IPS-NIHi11 (cell line): ENCODE measurements at regions not wholly inside any gene's neighbourhood (a gene's known extent, or its start where the extent isn't known, plus 50 kb on each side); places are given as distances from the start of the nearest gene placed in this dataset.
A peak's percentile ranks its signal among the peaks of the same experiment; 100 is the strongest.
"Not testable (repeated sequence)": the region's sequence is repeated elsewhere in the genome, so short reads cannot be mapped to it uniquely, and the experiment has no call there.

ENCODE experiments used
- DNase-seq: peaks from one replicate; pipeline ENCODE4 v3.0.0; 2012; ENCODE audit warnings: mixed read lengths, low spot score

DNA sequence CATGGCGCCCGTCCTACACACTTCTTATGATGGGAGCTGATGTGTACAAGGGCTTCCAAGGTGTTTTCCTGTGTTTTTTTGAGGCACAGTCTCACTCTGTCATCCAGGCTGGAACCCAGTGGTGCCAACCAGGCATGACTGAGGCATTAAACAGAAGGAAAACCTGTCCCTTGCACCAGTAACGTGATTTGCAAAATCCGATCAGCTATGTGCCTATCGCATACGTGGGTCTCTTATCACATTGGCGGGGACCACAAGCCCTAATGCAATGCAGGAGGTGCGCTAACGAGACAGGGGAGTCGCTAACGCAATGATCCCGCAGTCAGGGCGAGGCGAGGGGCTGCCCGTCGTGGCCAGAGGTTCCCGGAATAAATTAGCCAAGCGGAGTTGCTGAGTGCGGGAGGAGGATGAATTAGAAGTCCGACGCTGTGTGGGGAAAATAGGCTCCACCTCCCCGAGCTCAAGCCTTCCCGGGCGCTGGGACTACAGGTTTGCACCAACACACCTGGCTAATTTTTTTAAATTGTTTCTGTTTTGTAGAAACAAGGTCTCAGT, 162.7 kb downstream of the SHOX start:
- DNase-seq, result no peak

DNA sequence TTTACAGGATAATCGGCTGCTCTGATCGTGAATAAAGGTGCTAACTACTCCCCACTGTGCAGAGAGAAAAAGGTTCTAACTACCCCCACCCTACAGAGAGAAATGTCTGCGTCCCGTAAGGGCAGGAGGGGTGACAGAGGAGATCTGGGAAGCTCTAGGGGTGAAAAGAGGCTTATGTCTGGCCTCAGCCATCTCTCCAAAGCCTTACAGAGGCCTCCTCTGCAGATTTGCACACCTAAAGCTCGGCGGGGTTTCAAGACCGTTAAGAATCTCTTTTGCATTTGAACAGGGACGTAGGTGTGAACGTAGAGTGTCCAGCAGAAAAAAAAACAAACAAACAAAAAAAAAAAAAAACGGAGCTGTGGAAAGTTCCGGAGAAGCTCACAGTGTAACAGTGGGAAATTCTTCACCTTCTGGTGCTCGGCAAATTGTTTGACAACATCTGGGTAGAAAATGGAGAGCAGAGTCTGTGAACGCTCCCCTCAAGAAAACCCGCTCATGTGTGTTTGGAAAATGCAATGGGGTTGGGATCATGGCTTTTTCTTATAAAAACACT, 161.0 kb downstream of the SHOX start:
- DNase-seq, result peak; percentile 72

DNA sequence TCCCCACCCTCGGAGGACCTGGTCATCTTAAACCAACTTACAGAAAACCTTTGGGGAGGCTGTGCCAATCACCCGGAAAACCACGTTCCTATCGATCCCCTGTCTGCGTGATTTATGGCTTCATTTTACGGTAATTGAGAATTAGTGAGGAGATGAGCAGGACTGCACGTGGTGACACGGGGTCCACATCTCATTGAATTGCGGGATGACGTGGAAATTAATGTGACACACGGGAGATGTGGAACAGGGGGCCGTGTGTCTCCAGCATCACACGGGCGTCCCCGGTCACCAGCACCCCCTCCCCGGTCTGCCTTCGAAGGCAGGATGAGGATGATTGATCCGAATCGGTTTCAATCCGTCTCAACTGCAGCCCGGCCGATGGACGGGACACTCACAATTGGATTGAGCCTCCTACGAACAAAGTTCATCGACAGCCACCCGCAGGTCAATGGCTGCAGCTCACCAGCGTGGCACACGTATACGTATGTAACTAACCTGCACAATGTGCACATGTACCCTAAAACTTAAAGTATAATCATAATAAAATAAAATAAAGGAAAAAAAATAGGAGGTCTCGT, 160.3 kb downstream of the SHOX start:
- peak; percentile 19 for DNase-seq

DNA sequence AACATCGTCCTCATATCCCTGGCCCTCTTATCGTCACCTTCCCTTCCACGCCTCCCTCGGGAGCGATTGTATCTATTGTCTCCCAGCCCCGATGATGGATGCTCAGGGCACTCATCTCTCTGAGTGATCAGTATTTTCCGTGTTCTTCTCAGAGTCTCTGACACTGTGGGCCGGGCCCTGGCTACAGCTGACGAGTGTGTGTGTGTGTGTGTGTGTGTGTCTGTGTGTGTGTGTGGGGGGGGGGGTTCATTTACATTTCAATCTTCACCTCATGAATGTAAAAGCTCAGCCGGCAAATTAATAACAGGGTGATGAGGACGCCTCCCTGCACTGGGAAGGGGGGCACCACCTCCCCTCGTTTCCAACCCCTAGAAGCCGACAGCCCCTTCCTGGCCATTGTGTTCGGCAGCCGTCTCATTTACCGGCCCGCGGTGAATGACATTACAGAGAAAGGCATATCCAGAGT, 159.5 kb downstream of the SHOX start:
- DNase-seq, result peak; percentile 34

DNA sequence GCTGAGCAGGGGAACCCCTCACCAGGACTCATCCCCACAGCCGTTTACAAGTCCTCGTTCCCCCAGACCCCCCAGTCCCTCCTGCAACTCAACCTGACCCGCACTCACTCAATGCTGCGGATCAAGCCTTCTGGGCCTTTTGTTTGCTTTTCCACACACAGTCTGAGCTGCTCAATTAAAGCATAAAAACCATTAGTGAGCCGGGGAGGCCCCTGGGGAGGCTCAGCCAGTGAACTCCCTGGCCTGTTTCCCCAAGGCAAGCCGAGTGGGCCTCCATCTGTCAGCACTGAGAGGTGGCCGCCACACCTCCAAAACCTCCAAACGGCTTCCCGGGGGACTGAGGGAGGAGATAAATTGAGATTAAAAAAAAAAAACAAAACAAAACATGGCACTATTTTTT, 158.5 kb downstream of the SHOX start:
- DNase-seq, result no peak

DNA sequence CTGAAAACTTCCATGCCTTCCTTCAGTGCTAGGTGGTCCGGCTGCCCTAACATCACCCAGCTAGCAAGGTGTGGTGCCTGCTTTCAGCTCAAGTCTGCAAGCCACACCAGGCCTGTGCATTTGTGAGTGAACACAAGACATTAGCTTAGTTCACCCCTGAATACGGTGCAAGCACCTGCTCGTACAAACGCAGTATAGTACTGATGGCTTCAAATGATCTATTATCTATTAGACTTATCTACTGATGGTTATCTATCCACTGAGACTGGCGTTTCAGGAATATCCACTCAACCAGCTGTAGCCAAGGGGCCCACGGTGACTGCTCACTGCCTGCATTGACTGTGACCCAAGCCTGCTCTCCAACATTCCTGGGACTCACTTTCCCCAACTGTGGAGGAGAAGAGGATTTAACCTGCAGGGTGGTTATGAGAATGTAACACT, 155.9 kb downstream of the SHOX start:
- DNase-seq, result no peak

DNA sequence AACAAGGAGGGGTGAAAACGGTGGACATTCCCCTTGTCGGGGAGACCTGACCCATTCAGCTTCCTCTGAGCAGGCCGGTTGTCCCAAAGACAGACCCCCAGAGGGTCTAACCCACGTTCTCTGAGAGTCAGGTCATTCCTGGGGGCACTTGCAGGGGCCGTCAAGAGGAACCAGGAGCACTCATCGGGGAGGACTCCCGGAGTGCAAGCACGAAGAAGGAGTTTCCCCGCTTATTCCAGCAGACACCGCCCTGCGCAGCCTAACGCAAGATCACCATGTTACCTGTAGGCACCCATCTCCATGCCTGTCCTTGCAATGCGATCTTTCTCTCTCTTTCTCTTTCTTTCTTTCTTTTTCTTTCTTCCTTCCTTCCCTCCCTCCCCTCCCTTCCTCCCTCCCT, 154.2 kb downstream of the SHOX start:
- DNase-seq, result no peak

DNA sequence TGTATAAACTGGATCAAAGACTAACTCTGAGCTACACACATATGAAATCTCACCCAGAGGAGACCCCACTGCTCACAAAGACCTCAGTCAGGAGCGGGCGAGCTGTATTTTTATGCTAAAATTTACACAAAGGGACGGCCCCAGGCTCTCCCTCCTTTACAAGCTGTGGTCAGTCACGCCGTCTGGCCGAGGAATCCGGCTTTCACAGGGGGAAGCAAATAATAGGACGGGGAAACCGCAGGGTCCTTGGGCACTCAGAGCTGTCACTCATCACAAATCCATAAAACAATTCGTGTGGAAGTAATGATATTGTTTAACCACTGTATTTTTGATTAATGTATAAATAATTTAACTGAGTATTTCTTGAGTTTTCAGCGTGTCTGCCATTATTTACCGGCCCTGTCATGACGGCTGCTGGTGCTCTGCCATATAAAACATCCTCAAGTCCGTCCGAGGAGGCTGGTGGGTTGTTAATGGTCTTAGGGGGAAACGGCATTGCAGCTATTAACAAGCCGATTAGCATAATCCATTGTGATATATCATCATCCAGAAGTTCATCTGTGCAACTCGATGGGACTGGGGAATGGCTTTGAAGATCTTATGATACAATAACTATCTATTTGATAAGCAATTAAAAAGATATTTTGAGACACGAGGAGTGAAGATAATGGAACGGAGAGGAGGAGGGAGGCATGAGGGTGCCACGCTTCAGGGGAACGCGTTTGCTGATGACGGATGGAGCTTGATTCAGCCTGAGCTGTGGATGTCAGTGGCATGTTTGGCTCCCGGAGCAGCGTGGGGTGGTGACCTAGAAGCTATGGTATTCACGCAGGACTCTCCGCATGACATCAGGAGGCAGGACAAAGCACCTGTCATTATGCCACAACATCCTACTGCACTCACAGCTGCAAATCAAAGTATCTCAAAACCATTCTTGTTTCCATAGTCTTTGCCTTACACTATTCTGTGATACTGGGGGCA, 150.9 kb downstream of the SHOX start:
- peak; percentile 29 for DNase-seq

DNA sequence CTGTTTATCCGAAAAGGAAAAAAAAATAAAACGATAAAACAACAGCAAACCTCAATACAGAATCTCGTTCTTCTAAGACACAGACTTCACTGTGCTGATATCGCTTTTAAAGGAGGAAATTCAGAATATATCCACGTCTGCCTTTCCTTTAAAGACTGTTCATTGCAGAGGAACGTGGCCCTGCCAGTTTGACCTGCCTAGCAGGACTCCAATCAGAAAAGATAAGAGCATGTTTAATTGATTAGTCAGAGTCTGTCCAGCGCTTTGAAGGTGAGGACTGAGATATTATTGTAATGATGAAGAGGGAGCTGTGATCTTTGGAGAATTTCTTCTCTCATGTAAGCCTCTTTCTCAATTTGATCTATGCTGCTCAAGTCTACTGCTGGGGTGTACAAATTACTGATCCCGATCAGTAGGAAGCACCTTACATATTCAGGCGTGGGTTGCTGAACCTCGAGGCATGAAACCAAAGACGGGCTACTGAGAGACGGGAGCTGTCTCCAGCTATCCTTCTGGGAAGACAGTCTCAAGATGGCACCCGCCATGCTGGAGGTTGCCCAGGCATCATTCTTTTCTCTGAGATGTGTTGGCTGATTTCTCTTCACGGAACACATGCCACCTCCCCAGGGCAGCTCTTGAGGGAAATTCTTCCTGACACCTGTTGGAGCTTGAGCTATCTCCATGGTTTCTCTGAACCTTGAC, 146.1 kb downstream of the SHOX start:
- DNase-seq, result no peak

DNA sequence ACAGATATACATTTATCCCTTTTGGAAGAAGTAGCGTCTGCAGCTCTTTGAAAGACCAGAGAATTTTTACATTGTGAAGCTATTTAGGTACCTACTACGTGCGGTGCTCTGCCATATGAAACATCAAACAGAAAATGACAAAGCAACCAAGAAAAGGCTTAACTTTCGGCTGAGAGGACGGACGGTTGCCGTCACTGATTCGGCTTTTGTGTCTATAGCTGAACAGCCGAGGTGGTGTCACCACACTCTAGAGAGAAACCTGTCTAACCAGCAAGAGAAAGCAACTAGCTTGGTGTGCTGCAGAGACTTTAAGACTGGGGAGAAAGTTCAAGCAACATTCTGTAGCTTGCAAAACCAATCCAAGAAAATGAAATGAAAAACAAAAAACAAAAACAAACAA, 145.5 kb downstream of the SHOX start:
- DNase-seq, result no peak

DNA sequence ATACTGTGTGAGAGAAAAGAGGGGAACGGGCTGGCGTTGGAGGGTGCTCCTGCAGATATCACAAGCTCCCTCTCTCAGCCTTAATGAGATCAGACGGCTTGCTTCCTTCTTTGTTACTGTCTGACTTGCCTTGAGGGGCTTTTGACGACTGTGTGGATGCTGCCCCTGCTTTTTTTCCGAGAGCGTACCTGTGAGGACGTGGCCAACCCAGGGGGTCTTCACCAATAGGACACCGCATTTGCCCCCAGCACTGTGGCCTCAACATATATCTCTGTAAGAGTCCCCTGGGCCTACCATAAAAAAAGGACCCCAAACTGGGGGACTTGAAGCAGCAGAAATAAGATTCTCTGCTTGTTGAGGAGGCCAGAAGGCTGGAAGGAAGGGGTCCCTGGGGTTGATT, 143.9 kb downstream of the SHOX start:
- DNase-seq, result no peak

DNA sequence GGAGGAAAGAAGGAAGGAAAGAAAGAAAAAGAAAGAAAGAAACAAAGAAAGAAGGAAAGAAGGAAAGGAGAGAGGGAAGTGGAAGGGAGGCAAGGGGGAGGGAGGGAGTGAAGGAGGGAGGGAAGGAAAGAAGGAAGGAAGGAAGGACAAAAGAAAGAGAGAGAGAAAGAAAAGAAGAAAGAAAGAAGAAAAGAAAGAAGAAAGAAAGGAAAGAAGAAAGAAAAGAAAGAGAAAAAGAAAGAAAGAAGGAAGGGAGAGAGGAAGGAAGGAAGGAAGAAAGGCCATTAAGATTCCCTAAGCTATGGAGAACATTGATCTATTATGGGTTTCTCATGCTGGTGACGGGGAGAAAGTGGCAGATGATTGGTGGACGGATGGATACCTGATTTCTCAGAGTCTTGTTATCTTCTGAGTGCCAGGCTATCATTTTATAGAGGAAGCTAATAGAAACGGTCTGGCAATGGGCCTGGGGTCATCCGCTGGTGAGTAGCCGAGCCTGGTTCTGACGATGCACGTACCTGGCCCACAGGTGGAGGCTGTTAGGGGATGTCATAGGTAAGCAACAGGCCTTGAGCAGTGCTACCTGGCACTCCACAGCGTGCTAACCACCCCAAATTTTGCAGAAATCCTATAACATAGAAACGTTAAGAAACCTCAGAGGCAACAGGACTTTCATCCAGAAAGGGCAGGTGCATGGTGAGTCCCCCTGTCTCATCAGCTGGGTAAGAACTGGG, 142.9 kb downstream of the SHOX start:
- no peak for DNase-seq

DNA sequence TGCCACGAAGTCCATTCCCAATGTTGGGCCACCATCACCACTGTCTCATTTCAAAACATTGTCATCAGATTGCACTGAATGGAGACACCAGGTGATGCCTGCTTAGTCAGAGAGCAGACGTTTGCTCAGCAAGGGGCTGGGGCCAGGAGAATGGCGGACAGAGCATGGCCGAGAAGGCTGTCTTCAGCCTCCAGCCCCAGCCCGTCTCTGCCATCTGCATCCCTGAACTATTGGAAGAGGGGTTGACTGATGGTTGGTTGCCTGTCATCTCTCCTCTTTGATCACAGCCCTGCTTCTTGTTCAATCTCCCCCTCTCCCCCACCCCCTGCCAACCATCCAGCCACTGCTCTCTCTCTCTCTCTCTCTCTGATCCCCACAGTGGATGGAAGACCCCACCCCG, 140.9 kb downstream of the SHOX start:
- DNase-seq, result no peak

DNA sequence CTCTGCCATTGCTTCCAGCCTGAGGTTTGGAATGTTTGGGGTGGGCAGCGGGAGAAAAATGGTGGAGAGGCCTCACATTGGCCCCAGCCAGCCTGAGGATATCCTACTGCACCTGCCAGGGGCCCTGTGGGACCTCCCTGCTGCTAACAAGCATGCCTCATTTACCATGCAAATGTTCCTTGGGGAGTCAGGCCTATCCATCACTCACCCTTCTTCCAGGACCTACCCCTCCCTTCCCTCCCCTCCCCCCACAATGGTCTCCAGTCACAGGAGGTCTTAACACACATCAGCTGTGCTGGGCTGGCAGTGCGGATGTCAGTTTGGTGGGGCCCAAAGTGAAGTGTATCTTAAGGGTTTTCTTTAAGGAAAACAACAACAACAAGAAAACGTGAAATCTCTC, 139.2 kb downstream of the SHOX start:
- DNase-seq, result peak; percentile 64

DNA sequence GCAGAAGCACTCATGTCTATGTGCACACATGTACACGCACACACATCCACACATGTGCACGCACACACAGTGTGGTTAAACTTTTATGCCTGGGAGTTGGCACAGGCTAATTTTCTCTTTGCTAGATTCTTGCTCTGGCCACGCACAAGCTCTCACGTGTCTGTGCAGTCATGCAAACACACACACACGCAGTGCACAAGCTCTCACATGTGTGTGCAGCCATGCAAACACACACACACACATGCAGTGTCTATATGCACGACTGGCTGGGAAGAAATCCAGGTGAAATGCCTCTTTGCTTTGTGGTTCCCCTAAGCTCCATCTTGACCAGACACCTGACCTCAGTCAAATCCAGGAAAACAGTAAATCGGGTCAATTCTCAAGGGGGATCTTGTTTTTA, 138.0 kb downstream of the SHOX start:
- DNase-seq, result no peak

DNA sequence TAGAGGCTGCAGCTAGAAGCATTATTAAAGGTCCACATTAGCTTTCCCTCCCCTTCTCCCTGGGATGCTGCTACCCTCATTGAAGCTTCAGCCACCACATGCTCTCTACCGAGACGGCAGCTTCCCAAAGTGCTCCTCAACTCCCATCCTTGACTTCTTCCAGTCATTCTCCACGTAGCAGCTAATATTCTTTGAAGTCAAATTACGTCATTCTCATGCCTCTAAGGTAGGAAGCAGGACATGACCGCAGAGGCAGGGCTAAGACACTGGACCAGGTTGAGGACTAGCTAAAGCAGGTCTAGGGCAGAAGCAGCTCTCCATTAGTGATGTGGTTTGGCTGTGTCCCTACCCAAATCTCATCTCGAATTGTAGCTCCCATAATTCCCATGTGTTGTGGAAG, 128.3 kb downstream of the SHOX start:
- no peak for DNase-seq

DNA sequence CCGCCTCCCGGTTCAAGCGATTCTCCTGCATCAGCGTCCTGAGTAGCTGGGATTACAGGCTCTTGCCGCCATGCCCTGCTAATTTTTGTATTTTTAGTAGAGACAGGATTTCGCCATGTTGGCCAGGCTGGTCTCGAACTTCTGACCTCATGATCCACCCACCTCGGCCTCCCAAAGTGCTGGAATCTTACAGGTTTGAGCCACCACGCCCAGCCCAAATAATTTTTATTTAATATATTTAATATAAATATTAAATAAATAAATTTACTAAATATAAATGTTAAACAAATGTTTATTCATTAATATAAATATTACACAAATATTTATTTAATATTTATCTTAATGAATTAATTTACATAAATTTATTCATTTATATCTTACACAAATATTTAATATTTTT, 120.2 kb downstream of the SHOX start:
- no peak for DNase-seq

DNA sequence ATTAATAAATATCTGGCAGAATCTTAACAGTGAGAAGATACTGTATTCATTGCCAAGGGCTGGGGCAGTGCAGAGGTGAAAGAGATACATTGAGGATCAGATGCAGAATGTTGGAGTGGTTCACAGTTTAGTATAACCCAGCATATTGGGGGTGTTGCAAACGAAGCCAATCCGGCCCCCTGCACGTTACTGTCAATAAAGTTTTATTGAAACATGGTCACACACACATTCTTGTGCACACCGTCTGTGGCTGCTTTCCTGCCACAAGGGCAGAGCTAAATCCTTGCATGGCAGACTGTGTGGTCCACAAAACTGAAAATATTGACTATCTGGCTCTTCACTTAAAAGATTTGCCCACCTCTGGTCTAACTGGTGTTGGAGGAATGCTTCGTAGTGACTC, 119.7 kb downstream of the SHOX start:
- DNase-seq, result no peak

DNA sequence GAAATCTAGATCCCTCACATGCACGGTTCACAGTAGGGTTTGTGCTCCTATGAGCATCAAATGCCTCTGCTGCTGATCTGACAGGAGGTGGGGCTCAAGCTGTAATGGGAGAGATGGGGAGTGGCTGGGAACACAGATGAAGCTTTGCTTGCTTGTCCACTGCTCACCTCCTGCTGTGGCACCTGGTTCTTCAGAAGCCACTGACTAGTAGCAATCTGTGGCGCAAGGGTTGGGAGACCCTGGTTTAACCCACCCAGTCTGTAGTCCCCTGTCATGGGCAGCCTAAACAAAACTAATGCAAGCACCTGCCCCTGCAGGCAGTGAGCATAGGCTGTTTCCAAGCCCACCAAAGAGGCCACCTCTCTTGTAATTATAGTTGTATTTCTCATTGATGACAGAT, 116.6 kb downstream of the SHOX start:
- DNase-seq, result no peak

DNA sequence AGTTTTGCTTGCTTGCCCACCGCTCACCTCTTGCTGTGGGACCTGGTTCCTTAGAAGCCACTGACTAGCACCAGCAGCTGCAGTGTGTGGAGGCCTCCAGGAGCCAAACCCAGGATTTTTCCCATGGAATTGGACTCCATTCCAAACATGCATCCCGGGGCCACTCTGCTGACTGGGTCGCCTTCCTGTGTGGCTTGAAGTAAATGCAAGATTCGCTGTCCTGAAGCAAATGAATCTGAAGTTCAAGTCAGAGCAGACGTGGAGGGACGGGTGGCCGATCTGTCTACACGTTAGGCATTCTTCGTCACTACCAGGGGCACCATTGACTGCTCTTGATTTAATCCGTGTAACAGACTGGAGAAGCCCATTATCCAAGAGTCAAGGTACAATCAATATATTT, 109.0 kb downstream of the SHOX start:
- no peak for DNase-seq

DNA sequence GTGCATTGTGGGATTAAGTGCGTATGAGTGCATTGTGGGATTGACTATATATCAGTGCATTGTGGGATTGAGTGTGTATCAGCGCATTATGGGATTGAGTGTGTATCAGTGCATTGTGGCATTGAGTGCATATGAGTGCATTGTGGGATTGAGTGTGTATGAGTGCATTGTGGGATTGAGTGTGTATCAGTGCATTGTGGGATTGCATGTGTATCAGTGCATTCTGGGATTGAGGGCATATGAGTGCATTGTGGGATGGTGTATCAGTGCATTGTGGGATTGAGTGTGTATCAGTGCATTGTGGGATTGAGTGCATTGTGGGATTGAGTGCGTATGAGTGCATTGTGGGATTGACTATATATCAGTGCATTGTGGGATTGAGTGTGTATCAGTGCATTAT, 106.4 kb downstream of the SHOX start:
- DNase-seq, result not testable (repeated sequence)

DNA sequence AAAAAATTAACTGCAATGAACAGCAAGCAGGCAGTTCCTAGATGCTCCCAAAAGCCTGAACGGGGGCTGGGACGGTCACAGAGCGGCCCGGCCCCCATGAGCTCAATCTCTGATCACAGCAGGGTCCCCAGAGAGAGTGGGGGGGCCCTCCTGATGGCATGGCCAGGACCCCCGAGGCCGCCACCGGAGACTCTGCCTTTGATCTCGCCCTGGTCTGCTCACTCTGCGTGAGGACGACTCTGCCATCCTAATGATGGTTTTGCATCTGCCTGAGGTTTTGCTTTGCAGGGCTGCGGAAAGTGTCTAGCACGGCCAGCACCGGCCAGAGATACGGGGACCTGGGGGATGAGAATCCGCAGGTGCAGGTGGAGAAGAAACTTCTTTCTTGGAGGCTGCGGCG, 103.8 kb downstream of the SHOX start:
- no peak for DNase-seq
